Gastrocnemius medialis (tissue), 4 donors: ENCODE measurements at regions not wholly inside any gene's neighbourhood (a gene's known extent, or its start where the extent isn't known, plus 50 kb on each side); places are given as distances from the start of the nearest gene placed in this dataset.
"Not testable (repeated sequence)": the region's sequence is repeated elsewhere in the genome, so short reads cannot be mapped to it uniquely, and the experiment has no call there.

ENCODE experiments used
- ATAC-seq, 2 donors: fragments of 150-250 bp; one replicate each; pipeline ENCODE4 v1.9.1; 2016
- DNase-seq, 2 donors: peaks; one replicate each; pipeline ENCODE4 v3.0.0-alpha.2; 2019
- H3K27ac ChIP-seq, 4 donors: fragments of 200-600 bp; sonication (generic); 1 replicate in 1 of 4; 2 replicates in 3 of 4; pipeline ENCODE4 v1.5.1; 2016 to 2018; ENCODE audit warnings: mild to moderate bottlenecking in 2 of 4, moderate library complexity in 1 of 4
- H3K27me3 ChIP-seq, 3 donors: fragments of 200-600 bp; sonication (generic) in 2 of 3; 1 replicate in 1 of 3; 2 replicates in 2 of 3; pipeline versions ENCODE4 v1.5.1 to v1.6.0; 2016 to 2019; ENCODE audit warnings: mild to moderate bottlenecking in 1 of 3, moderate library complexity in 1 of 3
- H3K36me3 ChIP-seq, 2 donors: fragments of 200-600 bp; sonication (generic) in 1 of 2; one replicate each; pipeline ENCODE4 v1.5.1; 2017 to 2018
- H3K4me1 ChIP-seq, 2 donors: fragments of 200-600 bp; sonication (generic) in 1 of 2; one replicate each; pipeline ENCODE4 v1.5.1; 2016 to 2017; ENCODE audit warnings: mild to moderate bottlenecking in 2 of 2
- H3K4me3 ChIP-seq, 4 donors: fragments of 200-600 bp; sonication (generic) in 3 of 4; 1 replicate in 1 of 4; 2 replicates in 3 of 4; pipeline ENCODE4 v1.5.1; 2016 to 2019; ENCODE audit warnings: mild to moderate bottlenecking in 2 of 4
- H3K9me3 ChIP-seq, 3 donors: fragments of 200-600 bp; sonication (generic) in 2 of 3; 1 replicate in 1 of 3; 2 replicates in 2 of 3; pipeline ENCODE4 v1.5.1; 2016 to 2019
- CTCF ChIP-seq, 5 experiments: fragments of 450-650 bp in 3 of 5; fragments of 200-600 bp in 2 of 5; sonication (generic) in 2 of 5; IDR thresholded peaks in 4 of 5; conservative IDR thresholded peaks in 1 of 5; 1 replicate in 4 of 5; 2 replicates in 1 of 5; pipeline ENCODE4 v1.5.1; 2016 to 2019; ENCODE audit warnings: antibody characterized with exemption in 5 of 5, mild to moderate bottlenecking in 3 of 5, moderate library complexity in 3 of 5
- POLR2A ChIP-seq, 2 donors: fragments of 450-650 bp; IDR thresholded peaks; one replicate each; pipeline ENCODE4 v1.6.1; 2017; ENCODE audit warnings: antibody characterized with exemption in 2 of 2, mild to moderate bottlenecking in 2 of 2, moderate library complexity in 2 of 2
- in situ Hi-C, 4 donors: fragments of 200-750 bp; cut with MboI; loops; one replicate each; pipeline versions ENCODE4 v1.15.0 to v1.8.0; 2017; ENCODE audit warnings: low sequenced_read_pairs in 4 of 4
- intact Hi-C: fragments of 100-400 bp; cut with DNase I; formaldehyde crosslinking; loops from one replicate; pipeline ENCODE4 v1.15.1; 2023; ENCODE audit warnings: low total_unique reads

- DNase-seq (no peak), ATAC-seq (no peak)
- Histone ChIP-seq H3K27ac (no peak overlapping the region), H3K4me1 (no peaks in the 10 kb centered on the region), H3K36me3 (no peaks in the 10 kb centered on the region), H3K27me3 (no peaks in the 10 kb centered on the region), H3K4me3 (no peak overlapping the region), H3K9me3 (no peaks in the 10 kb centered on the region)
- in situ Hi-C loops: no loop called here
- intact Hi-C loops: no loop called here
- TF ChIP-seq POLR2A (IDR thresholded peaks at IDR 0.05): no peak
- no peak for TF ChIP-seq CTCF (IDR thresholded peaks at IDR 0.05 in 4 of 5, conservative IDR thresholded peaks at IDR 0.05 in 1 of 5)
These were observed 241.7 kb downstream of the DSC3 start for GRCh38 chr18:30800800-30801199.

- no peak for TF ChIP-seq POLR2A (IDR thresholded peaks at IDR 0.05)
- no peak for TF ChIP-seq CTCF (IDR thresholded peaks at IDR 0.05 in 4 of 5, conservative IDR thresholded peaks at IDR 0.05 in 1 of 5)
- Histone ChIP-seq H3K9me3 (no peaks in the 10 kb centered on the region), H3K27ac (no peak overlapping the region), H3K4me3 (no peak overlapping the region), H3K4me1 (no peaks in the 10 kb centered on the region), H3K27me3 (no peaks in the 10 kb centered on the region), H3K36me3 (no peaks in the 10 kb centered on the region)
- in situ Hi-C loops: no loop called here
- DNase-seq: no peak
- intact Hi-C loops: no loop called here
- ATAC-seq: no peak
These were observed 250.5 kb downstream of the DSC3 start for GRCh38 chr18:30792051-30792450.

GRCh38 chr18:30788411-30788991, 254.0 kb downstream of the DSC3 start:
- H3K4me3 ChIP-seq, ATAC-seq, H3K27me3 ChIP-seq, in situ Hi-C loops, intact Hi-C loops, H3K36me3 ChIP-seq, H3K9me3 ChIP-seq, DNase-seq, H3K4me1 ChIP-seq, H3K27ac ChIP-seq: not testable (repeated sequence)

GRCh38 chr18:30787410-30787809, 255.1 kb downstream of the DSC3 start:
- Histone ChIP-seq H3K4me1 (no peaks in the 10 kb centered on the region), H3K27me3 (no peaks in the 10 kb centered on the region), H3K4me3 (no peak overlapping the region), H3K9me3 (no peaks in the 10 kb centered on the region), H3K36me3 (no peaks in the 10 kb centered on the region), H3K27ac (no peak overlapping the region)
- intact Hi-C loops: no loop called here
- no peak for TF ChIP-seq CTCF (IDR thresholded peaks at IDR 0.05 in 4 of 5, conservative IDR thresholded peaks at IDR 0.05 in 1 of 5)
- no peak for TF ChIP-seq POLR2A (IDR thresholded peaks at IDR 0.05)
- DNase-seq (no peak), ATAC-seq (no peak)
- in situ Hi-C loops: no loop called here

GRCh38 chr18:30781601-30782000, 260.9 kb downstream of the DSC3 start:
- no peak overlapping the region for H3K4me3 ChIP-seq
- no peak overlapping the region for H3K27ac ChIP-seq
- no peaks in the 10 kb centered on the region for H3K4me1 ChIP-seq
- DNase-seq: no peak
- no peaks in the 10 kb centered on the region for H3K36me3 ChIP-seq
- no peak for ATAC-seq
- H3K27me3 ChIP-seq: no peaks in the 10 kb centered on the region
- in situ Hi-C loops: no loop called here
- intact Hi-C loops: no loop called here
- H3K9me3 ChIP-seq: no peaks in the 10 kb centered on the region
- TF ChIP-seq POLR2A (IDR thresholded peaks at IDR 0.05) (no peak), CTCF (IDR thresholded peaks at IDR 0.05 in 4 of 5, conservative IDR thresholded peaks at IDR 0.05 in 1 of 5) (no peak)
